Kidney epithelial cell (primary cell): ENCODE measurements at regions not wholly inside any gene's neighbourhood (a gene's known extent, or its start where the extent isn't known, plus 50 kb on each side); places are given as distances from the start of the nearest gene placed in this dataset.

Experiments used
- DNase-seq: peaks from one replicate; pipeline ENCODE4 v3.0.0-alpha.2; 2010; ENCODE audit warnings: low read depth
- H3K27me3 ChIP-seq: 2 replicates; pipeline ENCODE4 v1.6.0; 2011; ENCODE audit warnings: low read length; ENCODE audit not compliant: control insufficient read depth, insufficient read depth
- H3K36me3 ChIP-seq: 2 replicates; pipeline ENCODE4 v1.5.1; 2011; ENCODE audit warnings: low read length; ENCODE audit not compliant: control insufficient read depth, insufficient read depth
- H3K4me3 ChIP-seq: 2 replicates; pipeline ENCODE4 v1.5.1; 2011; ENCODE audit warnings: low read depth, mild to moderate bottlenecking, control low read depth, low read length
- TF ChIP-seq, protein P1 (sequence below): IDR thresholded peaks from 2 replicates; pipeline ENCODE4 v1.5.1; 2011; ENCODE audit warnings: mild to moderate bottlenecking, moderate library complexity, low read length, control low read depth, inconsistent platforms; ENCODE audit not compliant: insufficient read depth, poor library complexity, severe bottlenecking

DNA sequence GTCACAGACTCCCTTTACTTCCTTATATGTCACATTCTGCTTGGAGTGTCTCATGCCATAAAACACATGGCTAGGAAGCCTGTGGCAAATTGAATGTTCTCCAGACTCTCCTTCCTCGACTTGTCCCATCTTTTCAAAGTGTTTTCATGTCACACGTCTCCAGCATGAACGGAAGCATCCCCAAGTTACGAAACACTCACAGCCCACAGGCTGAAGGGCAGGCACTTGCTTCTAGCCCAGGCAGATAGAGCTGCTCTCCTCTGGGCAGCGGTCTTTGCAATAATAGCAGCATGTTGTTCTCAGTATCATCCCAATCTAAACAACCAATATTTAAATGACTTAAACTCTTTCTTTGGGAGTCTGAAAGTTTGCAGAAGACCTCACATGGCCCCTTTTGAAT is 85.3 kb upstream of the ADAMTS9 start:
- no peak for DNase-seq
- Histone ChIP-seq H3K36me3 (no peaks in the 10 kb centered on the region), H3K4me3 (no peak overlapping the region), H3K27me3 (no peaks in the 10 kb centered on the region)
- TF ChIP-seq, protein P1, sequence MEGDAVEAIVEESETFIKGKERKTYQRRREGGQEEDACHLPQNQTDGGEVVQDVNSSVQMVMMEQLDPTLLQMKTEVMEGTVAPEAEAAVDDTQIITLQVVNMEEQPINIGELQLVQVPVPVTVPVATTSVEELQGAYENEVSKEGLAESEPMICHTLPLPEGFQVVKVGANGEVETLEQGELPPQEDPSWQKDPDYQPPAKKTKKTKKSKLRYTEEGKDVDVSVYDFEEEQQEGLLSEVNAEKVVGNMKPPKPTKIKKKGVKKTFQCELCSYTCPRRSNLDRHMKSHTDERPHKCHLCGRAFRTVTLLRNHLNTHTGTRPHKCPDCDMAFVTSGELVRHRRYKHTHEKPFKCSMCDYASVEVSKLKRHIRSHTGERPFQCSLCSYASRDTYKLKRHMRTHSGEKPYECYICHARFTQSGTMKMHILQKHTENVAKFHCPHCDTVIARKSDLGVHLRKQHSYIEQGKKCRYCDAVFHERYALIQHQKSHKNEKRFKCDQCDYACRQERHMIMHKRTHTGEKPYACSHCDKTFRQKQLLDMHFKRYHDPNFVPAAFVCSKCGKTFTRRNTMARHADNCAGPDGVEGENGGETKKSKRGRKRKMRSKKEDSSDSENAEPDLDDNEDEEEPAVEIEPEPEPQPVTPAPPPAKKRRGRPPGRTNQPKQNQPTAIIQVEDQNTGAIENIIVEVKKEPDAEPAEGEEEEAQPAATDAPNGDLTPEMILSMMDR, result no peak

DNA sequence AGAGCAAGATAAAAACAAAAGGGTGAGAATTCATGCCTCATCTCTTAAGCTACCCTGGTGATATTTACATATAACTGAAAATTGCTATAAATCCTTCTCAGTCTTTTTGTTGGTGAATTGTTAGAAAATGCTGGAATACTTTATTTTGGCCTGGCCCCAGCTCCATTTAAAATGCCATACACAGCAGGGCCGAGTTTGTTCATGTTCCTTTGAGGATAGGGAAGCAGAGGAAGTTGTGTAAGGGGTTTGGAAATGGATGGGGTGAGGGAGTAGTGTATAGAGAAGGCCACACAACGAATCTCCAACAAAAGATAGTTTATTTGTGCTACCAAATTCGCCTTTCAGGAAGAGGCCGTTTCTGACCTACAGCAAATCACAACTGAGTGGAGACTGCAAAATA is 78.6 kb upstream of the ADAMTS9 start:
- H3K36me3 ChIP-seq, result no peaks in the 10 kb centered on the region
- TF ChIP-seq, protein P1, result no peak
- H3K27me3 ChIP-seq, result no peaks in the 10 kb centered on the region
- no peak for DNase-seq
- H3K4me3 ChIP-seq, result no peak overlapping the region

DNA sequence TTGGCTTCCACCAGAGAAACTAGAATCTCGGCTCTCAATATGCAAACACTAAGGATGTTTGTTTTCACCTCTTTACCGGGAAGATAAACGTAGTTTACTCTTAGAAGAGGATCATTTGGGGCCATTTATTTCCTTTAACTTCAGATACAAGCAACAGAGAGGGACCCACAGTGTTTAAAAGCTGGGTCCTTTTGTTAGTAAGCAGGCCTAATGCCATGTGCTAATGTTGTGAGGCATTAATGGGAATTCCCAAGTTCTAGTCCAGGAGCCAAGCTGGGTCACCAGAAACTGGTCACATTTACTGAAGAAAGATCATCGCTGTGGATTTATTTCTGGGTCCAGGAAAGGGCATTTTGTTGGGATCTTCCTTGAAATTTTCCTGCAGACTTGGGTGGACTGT is 78.1 kb upstream of the ADAMTS9 start:
- DNase-seq, result no peak
- Histone ChIP-seq H3K27me3 (no peaks in the 10 kb centered on the region), H3K4me3 (no peak overlapping the region), H3K36me3 (no peaks in the 10 kb centered on the region)
- TF ChIP-seq, protein P1, result no peak

DNA sequence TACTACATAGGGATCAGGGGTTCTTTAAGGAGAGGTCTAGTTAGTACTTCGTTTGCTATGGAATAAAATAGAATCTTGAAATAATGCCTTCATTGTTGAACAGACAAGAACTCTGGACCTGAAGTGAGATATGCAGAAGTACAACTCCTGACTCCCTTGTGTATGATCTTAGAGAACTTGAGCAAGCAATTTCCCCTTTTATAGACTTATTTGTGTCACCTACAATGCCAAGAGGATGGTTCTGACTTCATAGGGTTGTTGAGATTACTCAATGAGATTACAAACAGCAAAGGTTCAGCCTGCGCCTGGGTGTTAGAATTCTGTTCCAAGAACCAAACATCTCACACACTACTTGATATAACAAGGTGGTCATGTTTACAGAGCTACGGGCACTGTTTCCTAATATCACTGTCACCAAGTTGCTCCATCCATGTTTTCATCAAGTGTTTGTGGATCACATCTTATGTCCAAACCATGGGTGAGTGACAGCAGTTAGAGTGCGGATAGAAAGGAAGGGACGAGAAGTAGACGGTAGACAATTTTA is 76.7 kb upstream of the ADAMTS9 start:
- TF ChIP-seq, protein P1, result no peak
- no peak for DNase-seq

DNA sequence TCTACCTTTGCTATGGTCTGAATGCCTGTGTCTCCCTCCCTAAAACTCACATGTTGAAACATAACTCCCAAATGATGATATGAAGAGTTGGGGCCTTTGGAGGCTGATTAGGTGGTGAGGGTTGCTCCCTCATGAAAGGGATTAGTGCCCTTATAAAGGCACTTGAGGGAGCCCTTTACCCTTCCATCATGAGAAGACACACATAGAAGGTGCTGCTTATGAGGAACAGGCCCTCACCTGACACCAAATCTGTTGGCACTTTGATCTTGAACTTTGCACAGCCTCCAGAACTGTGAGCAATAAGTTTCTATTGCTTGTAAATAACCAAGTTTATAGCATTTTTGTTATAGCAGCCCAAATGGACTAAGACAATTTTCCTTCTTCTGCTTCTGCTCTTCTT is 76.2 kb upstream of the ADAMTS9 start:
- no peaks in the 10 kb centered on the region for H3K27me3 ChIP-seq
- no peak overlapping the region for H3K4me3 ChIP-seq
- TF ChIP-seq, protein P1, result no peak
- no peaks in the 10 kb centered on the region for H3K36me3 ChIP-seq
- DNase-seq, result no peak

More for the DNA sequence above, 76.7 kb upstream of the ADAMTS9 start:
- H3K27me3 ChIP-seq, result no peaks in the 10 kb centered on the region
- H3K36me3 ChIP-seq, result no peaks in the 10 kb centered on the region
- H3K4me3 ChIP-seq, result no peak overlapping the region

DNA sequence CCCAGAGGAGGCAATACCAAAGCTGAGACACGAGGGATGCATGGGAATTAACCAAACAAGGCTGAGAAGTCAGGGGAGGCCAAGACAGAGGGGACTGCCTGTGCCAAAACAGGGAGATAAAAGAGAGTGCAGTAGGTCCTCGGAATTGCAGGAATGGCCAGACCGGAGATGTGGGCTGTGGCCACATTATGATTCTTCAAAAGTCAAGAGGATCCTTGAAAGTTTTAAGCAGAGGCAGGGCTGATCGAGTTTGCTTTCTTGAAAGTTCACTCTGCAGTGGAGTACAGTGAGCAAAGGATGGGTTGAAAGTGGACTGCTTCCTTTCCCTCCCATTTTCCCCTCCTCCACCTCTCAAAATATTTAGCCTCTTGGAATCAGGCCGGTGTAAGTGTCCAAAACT is 73.9 kb upstream of the ADAMTS9 start:
- DNase-seq, result no peak
- H3K36me3 ChIP-seq, result no peaks in the 10 kb centered on the region
- TF ChIP-seq, protein P1, result no peak
- H3K4me3 ChIP-seq, result no peak overlapping the region
- no peaks in the 10 kb centered on the region for H3K27me3 ChIP-seq
